Smooth muscle cell (in vitro differentiated cells): ENCODE measurements at regions not wholly inside any gene's neighbourhood (a gene's known extent, or its start where the extent isn't known, plus 50 kb on each side); places are given as distances from the start of the nearest gene placed in this dataset.

ENCODE experiments used
- DNase-seq: peaks from one replicate; lab custom pipeline; 2025; ENCODE audit not compliant: unreplicated experiment; lab: John Stamatoyannopoulos, UW
- H2AFZ ChIP-seq: fragments of 200-600 bp; sonication (generic); 2 replicates; pipeline ENCODE4 v1.6.0; 2016; ENCODE audit warnings: antibody characterized with exemption, low read depth, mild to moderate bottlenecking
- H3F3A ChIP-seq: fragments of 200-600 bp; sonication (generic); 2 replicates; pipeline ENCODE4 v1.6.0; 2017; ENCODE audit warnings: antibody characterized with exemption, low read depth
- H3K27ac ChIP-seq: fragments of 200-600 bp; sonication (generic); 2 replicates; pipeline ENCODE4 v1.5.1; 2016; ENCODE audit warnings: low read depth, mild to moderate bottlenecking
- H3K27me3 ChIP-seq: fragments of 200-600 bp; sonication (generic); 2 replicates; pipeline ENCODE4 v1.6.1; 2016; ENCODE audit warnings: low read depth, mild to moderate bottlenecking
- H3K36me3 ChIP-seq: fragments of 200-600 bp; sonication (generic); 2 replicates; pipeline ENCODE4 v1.5.1; 2016; ENCODE audit warnings: low read depth
- H3K4me1 ChIP-seq: fragments of 200-600 bp; sonication (generic); 2 replicates; pipeline ENCODE4 v1.5.1; 2016; ENCODE audit warnings: low read depth
- H3K4me2 ChIP-seq: fragments of 200-600 bp; sonication (generic); 2 replicates; pipeline ENCODE4 v1.6.0; 2016; ENCODE audit warnings: mild to moderate bottlenecking
- H3K4me3 ChIP-seq: fragments of 200-600 bp; sonication (generic); 2 replicates; pipeline ENCODE4 v1.5.1; 2016; ENCODE audit warnings: mild to moderate bottlenecking
- H3K79me2 ChIP-seq: fragments of 200-600 bp; sonication (generic); 2 replicates; pipeline ENCODE4 v1.6.0; 2016; ENCODE audit warnings: low read depth, mild to moderate bottlenecking
- H3K9ac ChIP-seq: fragments of 200-600 bp; sonication (generic); 2 replicates; pipeline ENCODE4 v1.6.0; 2016; ENCODE audit warnings: low read depth
- H3K9me3 ChIP-seq: fragments of 200-600 bp; sonication (generic); replicated peaks from 2 replicates; pipeline ENCODE4 v1.5.1; 2016; ENCODE audit warnings: low read depth
- H4K20me1 ChIP-seq: fragments of 200-600 bp; sonication (generic); 2 replicates; pipeline ENCODE4 v1.6.0; 2016; ENCODE audit warnings: low read depth
- CTCF ChIP-seq: fragments of 200-600 bp; sonication (generic); IDR thresholded peaks from 2 replicates; pipeline ENCODE4 v1.5.1; 2017; ENCODE audit warnings: borderline replicate concordance, mild to moderate bottlenecking, antibody characterized with exemption; ENCODE audit not compliant: insufficient read depth, poor library complexity, severe bottlenecking
- whole genome bisulfite sequencing: methylation state at CpG from one replicate; pipeline ENCODE4 v1.1.7; 2016; ENCODE audit warnings: low lambda C conversion rate; 5-methylcytosine and 5-hydroxymethylcytosine counted together

DNA sequence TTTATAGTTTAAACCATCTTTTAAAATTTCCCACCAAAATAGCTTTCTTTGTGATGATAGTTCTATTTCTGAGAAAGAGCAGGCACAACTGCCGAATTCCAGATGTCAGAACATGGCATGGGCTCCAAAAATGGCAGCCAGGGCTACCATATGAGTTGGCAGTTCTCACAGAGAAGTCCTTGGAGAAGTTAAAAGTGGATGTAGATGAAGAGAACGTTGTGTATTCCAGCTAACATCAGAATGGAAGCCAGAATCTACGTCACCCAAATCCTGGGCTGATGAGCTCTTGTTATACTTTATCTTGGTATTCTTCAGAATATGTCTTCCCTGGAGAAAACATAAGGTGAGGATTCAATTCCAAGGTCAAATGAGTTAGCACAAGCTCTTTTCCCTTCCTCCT lies 66.9 kb upstream of the BASP1 start:
- no peak overlapping the region for H2AFZ ChIP-seq
- H3K4me2 ChIP-seq, result no peak overlapping the region
- no peaks in the 10 kb centered on the region for H3K9me3 ChIP-seq
- H3K9ac ChIP-seq, result no peak overlapping the region
- H3K27ac ChIP-seq, result no peak overlapping the region
- no peak for TF ChIP-seq CTCF
- 93% methylated on average over 3 of the region's 3 CpGs for WGBS
- H3K36me3 ChIP-seq, result no peaks in the 10 kb centered on the region
- DNase-seq, result no peak
- H3F3A ChIP-seq, result peaks cover 4% of the 10 kb centered on the region
- no peaks in the 10 kb centered on the region for H4K20me1 ChIP-seq
- peaks cover 4% of the 10 kb centered on the region for H3K4me1 ChIP-seq
- no peak overlapping the region for H3K4me3 ChIP-seq
- no peaks in the 10 kb centered on the region for H3K27me3 ChIP-seq
- H3K79me2 ChIP-seq, result no peaks in the 10 kb centered on the region

DNA sequence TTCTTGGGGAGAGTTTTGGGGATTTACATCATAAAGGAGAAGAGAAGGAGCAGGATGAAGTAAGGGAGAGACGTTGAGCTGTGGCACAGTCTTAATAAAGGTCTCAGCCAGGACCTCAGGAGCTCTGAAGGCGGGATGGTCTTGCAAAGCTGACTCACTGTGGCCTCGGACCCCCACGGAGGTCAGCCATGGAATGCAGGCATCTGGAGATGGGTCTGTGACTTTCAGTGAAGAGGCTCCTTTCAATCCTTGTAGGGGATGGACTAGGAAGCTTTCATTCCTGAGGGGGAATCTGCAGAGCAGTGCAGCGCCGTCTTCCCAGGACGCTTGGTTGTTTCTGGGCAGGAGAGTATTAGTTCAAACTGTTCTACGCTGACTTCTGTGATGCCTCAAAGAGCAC lies 65.7 kb upstream of the BASP1 start:
- Histone ChIP-seq H3K4me2 (peak overlapping the region; percentile 42), H3K79me2 (no peaks in the 10 kb centered on the region), H3K9ac (no peak overlapping the region), H3F3A (peaks cover 7% of the 10 kb centered on the region), H3K27me3 (no peaks in the 10 kb centered on the region), H3K27ac (peak overlapping the region; percentile 44), H2AFZ (no peak overlapping the region), H3K36me3 (no peaks in the 10 kb centered on the region), H4K20me1 (no peaks in the 10 kb centered on the region), H3K4me1 (peaks cover 4% of the 10 kb centered on the region), H3K4me3 (no peak overlapping the region), H3K9me3 (no peaks in the 10 kb centered on the region)
- 29% methylated on average over 8 of the region's 8 CpGs for WGBS
- no peak for DNase-seq
- no peak for TF ChIP-seq CTCF

DNA sequence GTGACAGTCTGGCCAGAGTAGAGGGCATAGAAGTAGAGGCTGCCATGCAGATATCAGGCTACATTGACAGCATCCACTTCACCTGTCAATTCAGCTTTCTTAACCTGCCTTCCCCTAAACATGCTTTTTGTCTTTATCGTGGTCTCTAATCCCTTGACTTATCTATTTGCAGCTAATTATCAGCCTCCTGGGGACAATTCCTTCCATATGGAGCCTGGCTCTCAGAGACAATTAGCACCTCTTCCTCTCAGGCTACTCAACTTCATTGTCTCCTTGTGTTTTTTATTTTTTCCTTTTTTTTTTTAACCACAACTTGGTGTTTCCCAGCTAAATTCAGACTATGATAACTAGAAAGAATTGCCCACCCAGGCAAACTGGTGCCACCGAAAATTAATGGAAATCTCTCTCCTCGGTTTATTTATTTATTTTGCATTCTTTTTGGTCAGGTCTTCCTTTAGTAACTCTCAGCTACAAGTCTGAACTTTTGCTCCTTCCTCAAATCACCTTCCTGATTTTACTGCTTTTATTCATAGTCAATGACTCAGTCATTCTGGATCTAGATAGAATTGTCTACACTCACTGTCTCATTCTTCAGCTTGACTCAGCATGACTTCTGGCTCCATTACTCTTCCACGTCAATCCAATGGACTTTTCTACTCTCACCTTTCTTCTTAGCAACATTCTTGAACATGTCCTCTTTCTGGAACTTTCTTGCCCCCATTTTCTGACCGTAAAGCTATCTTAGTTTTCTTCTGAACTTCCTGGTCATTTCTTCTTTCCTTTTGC lies 63.0 kb upstream of the BASP1 start:
- no peak overlapping the region for H2AFZ ChIP-seq
- peaks cover 4% of the 10 kb centered on the region for H3K4me1 ChIP-seq
- peaks cover 11% of the 10 kb centered on the region for H3F3A ChIP-seq
- 72% methylated on average over 5 of the region's 5 CpGs for WGBS
- H3K79me2 ChIP-seq, result no peaks in the 10 kb centered on the region
- no peaks in the 10 kb centered on the region for H4K20me1 ChIP-seq
- H3K4me3 ChIP-seq, result no peak overlapping the region
- DNase-seq, result no peak
- no peak overlapping the region for H3K9ac ChIP-seq
- H3K27me3 ChIP-seq, result no peaks in the 10 kb centered on the region
- no peak for TF ChIP-seq CTCF
- peak overlapping the region; percentile 54 for H3K27ac ChIP-seq
- H3K9me3 ChIP-seq, result no peaks in the 10 kb centered on the region
- no peaks in the 10 kb centered on the region for H3K36me3 ChIP-seq
- H3K4me2 ChIP-seq, result no peak overlapping the region

GRCh38 chr5:17156463-17156862 lies 61.0 kb upstream of the BASP1 start:
- Histone ChIP-seq H3K36me3 (no peaks in the 10 kb centered on the region), H3K9me3 (no peaks in the 10 kb centered on the region), H3K4me2 (peak overlapping the region; percentile 53), H3K4me3 (no peak overlapping the region), H3K9ac (peak overlapping the region; percentile 22), H3K4me1 (peaks cover 4% of the 10 kb centered on the region), H3K79me2 (no peaks in the 10 kb centered on the region), H4K20me1 (no peaks in the 10 kb centered on the region), H2AFZ (no peak overlapping the region), H3F3A (peaks cover 11% of the 10 kb centered on the region), H3K27ac (peak overlapping the region; percentile 85), H3K27me3 (no peaks in the 10 kb centered on the region)
- TF ChIP-seq CTCF, result no peak
- WGBS, result 52% methylated on average over 4 of the region's 4 CpGs
- no peak for DNase-seq
